ENCODE measurements at regions not wholly inside any gene's neighbourhood (a gene's known extent, or its start where the extent isn't known, plus 50 kb on each side); places are given as distances from the start of the nearest gene placed in this dataset.

DNA sequence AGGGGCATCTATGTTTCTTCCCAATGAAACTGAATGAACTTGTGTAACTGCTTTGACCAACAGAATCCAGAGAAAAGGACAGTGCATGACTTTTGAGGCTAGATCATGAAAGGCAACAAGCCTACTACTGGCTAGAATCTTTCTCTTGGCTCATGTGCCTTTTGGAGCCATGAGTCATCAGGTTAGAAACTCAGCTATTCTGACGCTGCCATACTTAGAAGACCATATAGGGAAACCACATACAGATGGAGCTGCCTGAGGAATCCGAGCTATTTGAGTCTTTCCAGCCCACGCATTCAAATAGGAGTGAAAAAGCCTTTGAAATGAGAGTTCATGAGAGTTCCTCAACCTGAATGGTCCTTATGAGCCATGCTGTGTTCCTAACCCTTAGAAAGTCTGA, 738.5 kb upstream of the CHRM3 start:
- no peaks in the 10 kb centered on the region for H3K9me3 ChIP-seq (ENCODE audit: insufficient read depth, low read depth)
- POLR2A ChIA-PET (ENCODE audit: unreplicated experiment) = no interaction called here
- peak; percentile 10 to 37 for DNase-seq
- no peaks in the 10 kb centered on the region for H3K79me2 ChIP-seq (ENCODE audit: low read depth)
- H3K4me2 ChIP-seq = no peak overlapping the region
- no peak overlapping the region for H2AFZ ChIP-seq
- no peaks in the 10 kb centered on the region for H3K27me3 ChIP-seq (ENCODE audit: insufficient read depth, low read depth)
- no peaks in the 10 kb centered on the region for H3K9me2 ChIP-seq (ENCODE audit: insufficient read depth)
- intact Hi-C loops (cut with micrococcal nuclease; ENCODE audit: unreplicated experiment) = no loop called here
- no peaks in the 10 kb centered on the region for H3K4me1 ChIP-seq (replicated peaks; ENCODE audit: insufficient read depth)
- CTCF ChIA-PET = no interaction called here
- no TSS peak for BruUV-seq (replicated peaks)
- H3F3A ChIP-seq (ENCODE audit: insufficient read depth, low read depth) = no peaks in the 10 kb centered on the region
- TF ChIP-seq, protein P1, sequence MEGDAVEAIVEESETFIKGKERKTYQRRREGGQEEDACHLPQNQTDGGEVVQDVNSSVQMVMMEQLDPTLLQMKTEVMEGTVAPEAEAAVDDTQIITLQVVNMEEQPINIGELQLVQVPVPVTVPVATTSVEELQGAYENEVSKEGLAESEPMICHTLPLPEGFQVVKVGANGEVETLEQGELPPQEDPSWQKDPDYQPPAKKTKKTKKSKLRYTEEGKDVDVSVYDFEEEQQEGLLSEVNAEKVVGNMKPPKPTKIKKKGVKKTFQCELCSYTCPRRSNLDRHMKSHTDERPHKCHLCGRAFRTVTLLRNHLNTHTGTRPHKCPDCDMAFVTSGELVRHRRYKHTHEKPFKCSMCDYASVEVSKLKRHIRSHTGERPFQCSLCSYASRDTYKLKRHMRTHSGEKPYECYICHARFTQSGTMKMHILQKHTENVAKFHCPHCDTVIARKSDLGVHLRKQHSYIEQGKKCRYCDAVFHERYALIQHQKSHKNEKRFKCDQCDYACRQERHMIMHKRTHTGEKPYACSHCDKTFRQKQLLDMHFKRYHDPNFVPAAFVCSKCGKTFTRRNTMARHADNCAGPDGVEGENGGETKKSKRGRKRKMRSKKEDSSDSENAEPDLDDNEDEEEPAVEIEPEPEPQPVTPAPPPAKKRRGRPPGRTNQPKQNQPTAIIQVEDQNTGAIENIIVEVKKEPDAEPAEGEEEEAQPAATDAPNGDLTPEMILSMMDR (conservative IDR thresholded peaks at IDR 0.05) = no peak
- no peak for TF ChIP-seq EZH2 (IDR thresholded peaks at IDR 0.05; ENCODE audit: low read depth)
- H4K20me1 ChIP-seq (ENCODE audit: insufficient read depth) = no peaks in the 10 kb centered on the region
- no peak overlapping the region for H3K4me3 ChIP-seq
- no peaks in the 10 kb centered on the region for H3K36me3 ChIP-seq (ENCODE audit: low read depth)
- H3K27ac ChIP-seq = no peak overlapping the region

DNA sequence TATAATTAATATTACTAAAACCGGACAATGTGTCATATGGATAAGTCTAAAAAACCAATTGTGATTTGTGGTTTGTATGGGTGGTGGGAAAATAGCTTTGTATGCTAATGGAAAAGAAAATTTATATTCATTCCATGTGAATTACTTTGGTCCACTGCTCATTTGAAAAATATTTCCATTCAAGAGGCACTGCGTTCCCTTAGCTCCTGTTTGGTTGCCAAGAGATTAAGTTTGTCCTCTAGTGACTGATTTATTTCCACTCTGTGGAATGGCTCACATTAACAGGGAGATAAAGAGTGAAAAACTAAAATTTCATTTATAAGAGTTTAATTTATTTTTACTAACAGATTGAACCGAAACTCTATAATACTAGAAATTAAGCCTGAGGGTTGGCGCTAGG, 744.1 kb upstream of the CHRM3 start:
- Histone ChIP-seq H3F3A (ENCODE audit: insufficient read depth, low read depth) (no peaks in the 10 kb centered on the region), H3K36me3 (ENCODE audit: low read depth) (no peaks in the 10 kb centered on the region), H3K79me2 (ENCODE audit: low read depth) (no peaks in the 10 kb centered on the region), H3K4me3 (no peak overlapping the region), H3K27me3 (ENCODE audit: insufficient read depth, low read depth) (no peaks in the 10 kb centered on the region), H4K20me1 (ENCODE audit: insufficient read depth) (no peaks in the 10 kb centered on the region), H3K4me2 (no peak overlapping the region), H3K9me2 (ENCODE audit: insufficient read depth) (no peaks in the 10 kb centered on the region), H2AFZ (0 out of 2 replicates have a peak overlapping the region, but pooled peaks have one; percentile 52), H3K4me1 (replicated peaks; ENCODE audit: insufficient read depth) (no peaks in the 10 kb centered on the region), H3K9me3 (ENCODE audit: insufficient read depth, low read depth) (no peaks in the 10 kb centered on the region), H3K27ac (no peak overlapping the region)
- DNase-seq = no peak
- CTCF ChIA-PET = no interaction called here
- TF ChIP-seq EZH2 (IDR thresholded peaks at IDR 0.05; ENCODE audit: low read depth) = no peak
- TF ChIP-seq, protein P1 (conservative IDR thresholded peaks at IDR 0.05) = no peak
- BruUV-seq (replicated peaks) = no TSS peak
- intact Hi-C loops (cut with micrococcal nuclease; ENCODE audit: unreplicated experiment) = no loop called here
- POLR2A ChIA-PET (ENCODE audit: unreplicated experiment) = no interaction called here

DNA sequence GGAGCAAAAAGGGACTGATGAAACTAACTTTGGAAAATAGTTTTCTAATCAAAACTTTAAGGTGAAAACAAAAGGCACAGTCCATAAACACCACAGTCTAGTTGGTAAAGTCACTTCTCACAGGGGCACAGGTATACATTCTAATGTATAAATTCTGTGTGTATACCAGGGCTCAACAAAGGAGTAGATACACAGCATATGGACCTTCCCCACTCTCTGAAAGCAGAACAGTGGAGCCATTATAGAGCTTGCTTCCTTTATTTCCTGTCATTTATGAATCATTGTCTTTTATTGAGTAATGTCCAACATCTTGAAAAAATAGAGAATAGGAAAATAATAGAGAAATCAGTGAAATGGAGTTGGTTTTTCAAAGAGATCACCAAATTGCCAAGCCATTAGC, 746.5 kb upstream of the CHRM3 start:
- Histone ChIP-seq H3F3A (ENCODE audit: insufficient read depth, low read depth) (no peaks in the 10 kb centered on the region), H3K9me3 (ENCODE audit: insufficient read depth, low read depth) (no peaks in the 10 kb centered on the region), H3K9me2 (ENCODE audit: insufficient read depth) (no peaks in the 10 kb centered on the region), H3K4me1 (replicated peaks; ENCODE audit: insufficient read depth) (no peaks in the 10 kb centered on the region), H2AFZ (peak overlapping the region; percentile 33; the same call in 1 of the 2 replicates), H3K4me2 (no peak overlapping the region), H3K36me3 (ENCODE audit: low read depth) (no peaks in the 10 kb centered on the region), H3K4me3 (no peak overlapping the region), H3K27ac (no peak overlapping the region), H3K27me3 (ENCODE audit: insufficient read depth, low read depth) (no peaks in the 10 kb centered on the region), H4K20me1 (ENCODE audit: insufficient read depth) (no peaks in the 10 kb centered on the region), H3K79me2 (ENCODE audit: low read depth) (no peaks in the 10 kb centered on the region)
- intact Hi-C loops (cut with micrococcal nuclease; ENCODE audit: unreplicated experiment) = no loop called here
- no peak for TF ChIP-seq EZH2 (IDR thresholded peaks at IDR 0.05; ENCODE audit: low read depth)
- TF ChIP-seq, protein P1 (conservative IDR thresholded peaks at IDR 0.05) = no peak
- CTCF ChIA-PET = no interaction called here
- POLR2A ChIA-PET (ENCODE audit: unreplicated experiment) = no interaction called here
- no TSS peak for BruUV-seq (replicated peaks)
- DNase-seq = no peak
